Neural cell (in vitro differentiated cells): ENCODE measurements at regions not wholly inside any gene's neighbourhood (a gene's known extent, or its start where the extent isn't known, plus 50 kb on each side); places are given as distances from the start of the nearest gene placed in this dataset.

Experiments
- CTCF ChIP-seq: fragments of 450-650 bp; IDR thresholded peaks from 2 replicates; pipeline ENCODE4 v1.5.1; 2014; ENCODE audit warnings: antibody characterized with exemption, mild to moderate bottlenecking, moderate library complexity; ENCODE audit not compliant: poor library complexity, severe bottlenecking
- EZH2 ChIP-seq: fragments of 200-600, 300-800 bp; shearing (Covaris generic), sonication (generic); IDR thresholded peaks from 2 replicates; pipeline ENCODE4 v1.6.1; 2014; ENCODE audit warnings: antibody characterized with exemption, low read length, borderline replicate concordance, mild to moderate bottlenecking; ENCODE audit not compliant: insufficient read depth, poor library complexity, severe bottlenecking
- POLR2AphosphoS5 ChIP-seq: IDR thresholded peaks from 2 replicates; pipeline ENCODE4 v1.6.1; 2012
- TAF1 ChIP-seq: IDR thresholded peaks from 2 replicates; pipeline ENCODE4 v1.6.1; 2012; ENCODE audit warnings: low read depth
- TF ChIP-seq, protein P1 (sequence below): IDR thresholded peaks from 2 replicates; pipeline ENCODE4 v1.6.1; 2012; ENCODE audit warnings: borderline replicate concordance

- TF ChIP-seq CTCF, result no peak
- TF ChIP-seq, protein P1, sequence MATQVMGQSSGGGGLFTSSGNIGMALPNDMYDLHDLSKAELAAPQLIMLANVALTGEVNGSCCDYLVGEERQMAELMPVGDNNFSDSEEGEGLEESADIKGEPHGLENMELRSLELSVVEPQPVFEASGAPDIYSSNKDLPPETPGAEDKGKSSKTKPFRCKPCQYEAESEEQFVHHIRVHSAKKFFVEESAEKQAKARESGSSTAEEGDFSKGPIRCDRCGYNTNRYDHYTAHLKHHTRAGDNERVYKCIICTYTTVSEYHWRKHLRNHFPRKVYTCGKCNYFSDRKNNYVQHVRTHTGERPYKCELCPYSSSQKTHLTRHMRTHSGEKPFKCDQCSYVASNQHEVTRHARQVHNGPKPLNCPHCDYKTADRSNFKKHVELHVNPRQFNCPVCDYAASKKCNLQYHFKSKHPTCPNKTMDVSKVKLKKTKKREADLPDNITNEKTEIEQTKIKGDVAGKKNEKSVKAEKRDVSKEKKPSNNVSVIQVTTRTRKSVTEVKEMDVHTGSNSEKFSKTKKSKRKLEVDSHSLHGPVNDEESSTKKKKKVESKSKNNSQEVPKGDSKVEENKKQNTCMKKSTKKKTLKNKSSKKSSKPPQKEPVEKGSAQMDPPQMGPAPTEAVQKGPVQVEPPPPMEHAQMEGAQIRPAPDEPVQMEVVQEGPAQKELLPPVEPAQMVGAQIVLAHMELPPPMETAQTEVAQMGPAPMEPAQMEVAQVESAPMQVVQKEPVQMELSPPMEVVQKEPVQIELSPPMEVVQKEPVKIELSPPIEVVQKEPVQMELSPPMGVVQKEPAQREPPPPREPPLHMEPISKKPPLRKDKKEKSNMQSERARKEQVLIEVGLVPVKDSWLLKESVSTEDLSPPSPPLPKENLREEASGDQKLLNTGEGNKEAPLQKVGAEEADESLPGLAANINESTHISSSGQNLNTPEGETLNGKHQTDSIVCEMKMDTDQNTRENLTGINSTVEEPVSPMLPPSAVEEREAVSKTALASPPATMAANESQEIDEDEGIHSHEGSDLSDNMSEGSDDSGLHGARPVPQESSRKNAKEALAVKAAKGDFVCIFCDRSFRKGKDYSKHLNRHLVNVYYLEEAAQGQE, result no peak
- TF ChIP-seq TAF1, result no peak
- no peak for TF ChIP-seq POLR2AphosphoS5
- TF ChIP-seq EZH2, result no peak
Observed at GRCh38 chr11:45005106-45005505, 54.4 kb upstream of the TP53I11 start.
